ENCODE measurements at regions not wholly inside any gene's neighbourhood (a gene's known extent, or its start where the extent isn't known, plus 50 kb on each side); places are given as distances from the start of the nearest gene placed in this dataset.

- TF ChIP-seq CHD1 (IDR thresholded peaks at IDR 0.05; ENCODE audit: low read depth, low read length) = no peak
Observed at GRCh38 chr18:57922885-57923284, 119.8 kb upstream of the ATP8B1 start (continued).

DNA sequence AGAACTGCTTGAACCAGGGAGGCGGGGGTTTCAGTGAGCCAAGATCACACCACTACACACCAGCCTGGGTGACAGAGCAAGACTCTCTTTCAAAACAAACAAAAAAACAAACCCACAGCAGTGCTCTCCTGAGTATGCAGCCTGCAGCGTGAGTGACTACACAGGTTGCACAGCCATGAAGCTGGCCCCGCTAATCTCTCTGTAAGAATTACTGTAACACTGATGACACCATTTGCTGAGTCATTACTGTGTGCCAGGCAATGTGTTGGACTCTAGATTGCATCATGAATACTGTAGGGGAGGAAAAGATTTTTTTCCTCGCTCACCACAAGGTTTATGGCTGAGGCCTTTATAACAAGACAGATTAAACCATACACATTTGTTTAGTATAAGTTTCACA is 118.6 kb upstream of the ATP8B1 start:
- Histone ChIP-seq H4K8ac (ENCODE audit: extremely low read depth, insufficient read depth, low read length) (no peak overlapping the region), H4K20me1 (replicated peaks in 1 of 2; ENCODE audit: control insufficient read depth in 1 of 2, insufficient read depth in 2 of 2, low read length in 2 of 2) (no peaks in the 10 kb centered on the region), H3K79me1 (ENCODE audit: low read depth, low read length) (no peaks in the 10 kb centered on the region), H2AFZ (ENCODE audit: low read length) (no peak overlapping the region), H3K23ac (ENCODE audit: insufficient read length) (no peak overlapping the region), H3K18ac (ENCODE audit: extremely low read depth, low read length) (no peak overlapping the region), H3K56ac (replicated peaks; ENCODE audit: insufficient read length, low read depth, low read length) (no peak overlapping the region), H3K79me2 (ENCODE audit: control insufficient read depth in 1 of 2, insufficient read depth in 2 of 2, low read length in 2 of 2) (no peaks in the 10 kb centered on the region), H3K4me2 (ENCODE audit: insufficient read depth in 1 of 2, low read depth in 2 of 2, low read length in 2 of 2) (no peak overlapping the region), H2BK20ac (ENCODE audit: low read length) (no peak overlapping the region), H4K91ac (replicated peaks; ENCODE audit: insufficient read length, low read length) (no peak overlapping the region), H2BK120ac (replicated peaks; ENCODE audit: low read depth, low read length) (no peak overlapping the region), H2AK5ac (ENCODE audit: low read depth, low read length) (no peak overlapping the region), H4K5ac (ENCODE audit: insufficient read length, low read depth, low read length) (no peak overlapping the region), H3K4me1 (replicated peaks in 1 of 4; ENCODE audit: control insufficient read depth in 3 of 4, insufficient read depth in 4 of 4, low read length in 3 of 4) (no peaks in the 10 kb centered on the region), H3K9me3 (ENCODE audit: insufficient read depth in 2 of 2, low read depth in 1 of 2, low read length in 1 of 2) (no peaks in the 10 kb centered on the region), H3K27me3 (replicated peaks in 1 of 4; ENCODE audit: control insufficient read depth in 3 of 4, extremely low read depth in 1 of 4, insufficient read depth in 3 of 4, low read length in 3 of 4) (no peaks in the 10 kb centered on the region), H2BK5ac (ENCODE audit: low read depth, low read length) (no peak overlapping the region), H2BK12ac (ENCODE audit: low read depth, low read length) (no peak overlapping the region), H3K14ac (ENCODE audit: insufficient read length) (no peak overlapping the region), H2BK15ac (ENCODE audit: low read length) (no peak overlapping the region), H3K9ac (replicated peaks in 1 of 4; ENCODE audit: extremely low read depth in 1 of 4, low read depth in 3 of 4, low read length in 3 of 4) (no peak overlapping the region), H3K4ac (replicated peaks; ENCODE audit: insufficient read length, low read depth, low read length) (no peak overlapping the region), H3K27ac (ENCODE audit: low read depth, low read length) (no peak overlapping the region), H3K4me3 (ENCODE audit: extremely low read depth in 1 of 4, insufficient read depth in 2 of 4, low read depth in 3 of 4, low read length in 4 of 4) (no peak overlapping the region), H3K23me2 (ENCODE audit: low read depth, low read length) (no peaks in the 10 kb centered on the region), H3K36me3 (ENCODE audit: control insufficient read depth in 2 of 4, insufficient read depth in 4 of 4, low read length in 3 of 4) (no peaks in the 10 kb centered on the region)
- no peak for FAIRE-seq
- 93% methylated on average over 4 of the region's 4 CpGs; no CpG with 5 or more reads in 1 of the 2 experiments for WGBS, 2 experiments (ENCODE audit: extremely low coverage in 1 of 2, insufficient coverage in 1 of 2, insufficient read length in 1 of 2, insufficient replicate concordance in 2 of 2, low coverage in 1 of 2, low lambda C conversion rate in 2 of 2, missing lambda C conversion rate in 1 of 2)
- CTCF ChIA-PET (ENCODE audit: partially characterized antibody) = interaction anchor here (1.7 to 2.2 kb wide), 2 partner anchors 11 to 14 kb away, joined by 7 to 10 read pairs; no protein-coding TSS in a partner anchor
- POLR2A ChIA-PET (ENCODE audit: partially characterized antibody) = no interaction called here
- no peak for DNase-seq (ENCODE audit: low read depth in 1 of 2, low spot score in 2 of 2)
- TF ChIP-seq ZNF274 (IDR thresholded peaks at IDR 0.05; ENCODE audit: borderline replicate concordance, extremely low read depth, low read length) = no peak
- no peak for TF ChIP-seq NANOG (IDR thresholded peaks at IDR 0.05; ENCODE audit: insufficient read depth, low read depth, low read length, poor library complexity, severe bottlenecking)
- TF ChIP-seq SUZ12 (IDR thresholded peaks at IDR 0.05; ENCODE audit: low read length) = no peak
- no peak for TF ChIP-seq GTF2F1 (IDR thresholded peaks at IDR 0.05; ENCODE audit: borderline replicate concordance, low read depth, low read length)
- TF ChIP-seq RFX5 (IDR thresholded peaks at IDR 0.05; ENCODE audit: borderline replicate concordance, low read depth, low read length) = no peak
- TF ChIP-seq FOSL1 (IDR thresholded peaks at IDR 0.05; ENCODE audit: insufficient read depth, low read depth, low read length) = no peak
- no peak for TF ChIP-seq TCF12 (IDR thresholded peaks at IDR 0.05; ENCODE audit: low read depth, low read length)
- TF ChIP-seq PHF8 (conservative IDR thresholded peaks at IDR 0.05; ENCODE audit: low read depth, low read length) = no peak
- TF ChIP-seq BRCA1 (IDR thresholded peaks at IDR 0.05; ENCODE audit: low read depth, low read length) = no peak
- no peak for TF ChIP-seq NRF1 (IDR thresholded peaks at IDR 0.05; ENCODE audit: low read depth, low read length)
- TF ChIP-seq EZH2 (IDR thresholded peaks at IDR 0.05; ENCODE audit: low read depth, low read length, severe bottlenecking) = no peak
- TF ChIP-seq JUN (IDR thresholded peaks at IDR 0.05; ENCODE audit: low read depth, low read length) = no peak
